DND-41 (cell line): ENCODE measurements at regions not wholly inside any gene's neighbourhood (a gene's known extent, or its start where the extent isn't known, plus 50 kb on each side); places are given as distances from the start of the nearest gene placed in this dataset.

ENCODE experiments used
- ATAC-seq: fragments of 200-7000 bp; cut with Tn5 transposase; 3 replicates; pipeline ENCODE4 v1.9.1; 2021; ENCODE audit warnings: low read depth; ENCODE audit not compliant: insufficient read depth
- DNase-seq: peaks from one replicate; pipeline ENCODE4 v3.0.0-alpha.2; 2020
- H2AFZ ChIP-seq: 2 replicates; pipeline ENCODE4 v1.6.0; 2012; ENCODE audit warnings: low read depth, low read length
- H3K27ac ChIP-seq: 2 replicates; pipeline ENCODE4 v1.5.1; 2012; ENCODE audit warnings: low read length, inconsistent platforms
- H3K27me3 ChIP-seq: fragments of 200-600 bp; sonication (generic); 2 replicates; pipeline ENCODE4 v1.6.0; 2012; ENCODE audit warnings: low read length, mild to moderate bottlenecking, inconsistent platforms; ENCODE audit not compliant: insufficient read depth, poor library complexity
- H3K36me3 ChIP-seq: 2 replicates; pipeline ENCODE4 v1.5.1; 2012; ENCODE audit warnings: low read length, inconsistent platforms; ENCODE audit not compliant: insufficient read depth
- H3K4me1 ChIP-seq: 2 replicates; pipeline ENCODE4 v1.5.1; 2012; ENCODE audit warnings: mild to moderate bottlenecking, low read length; ENCODE audit not compliant: insufficient read depth
- H3K4me2 ChIP-seq: 2 replicates; pipeline ENCODE4 v1.6.0; 2012; ENCODE audit warnings: mild to moderate bottlenecking, moderate library complexity, low read length, inconsistent platforms; ENCODE audit not compliant: insufficient read depth
- H3K4me3 ChIP-seq, 2 experiments: fragments of 200-600 bp in 1 of 2; shearing (Covaris generic) in 1 of 2; 2 replicates each; pipeline ENCODE4 v1.5.1; 2012 to 2016; ENCODE audit warnings: inconsistent platforms in 2 of 2, low read length in 2 of 2, mild to moderate bottlenecking in 2 of 2, low read depth in 1 of 2, moderate library complexity in 1 of 2
- H3K79me2 ChIP-seq: 2 replicates; pipeline ENCODE4 v1.6.0; 2012; ENCODE audit warnings: low read length, inconsistent platforms; ENCODE audit not compliant: insufficient read depth
- H3K9ac ChIP-seq: 2 replicates; pipeline ENCODE4 v1.6.0; 2012; ENCODE audit warnings: low read depth, mild to moderate bottlenecking, inconsistent platforms, low read length, moderate library complexity
- H3K9me3 ChIP-seq: 2 replicates; pipeline ENCODE4 v1.5.1; 2012; ENCODE audit warnings: low read length, moderate library complexity, mild to moderate bottlenecking, inconsistent platforms; ENCODE audit not compliant: insufficient read depth, severe bottlenecking
- H4K20me1 ChIP-seq: 2 replicates; pipeline ENCODE4 v1.6.0; 2012; ENCODE audit warnings: low read length; ENCODE audit not compliant: insufficient read depth
- CTCF ChIP-seq: IDR thresholded peaks from 2 replicates; pipeline ENCODE4 v1.5.1; 2012; ENCODE audit warnings: borderline replicate concordance, low read length, moderate library complexity, mild to moderate bottlenecking; ENCODE audit not compliant: poor library complexity, severe bottlenecking; ENCODE audit errors: extremely low read depth
- EZH2 ChIP-seq: IDR thresholded peaks from 3 replicates; pipeline ENCODE4 v1.6.1; 2012; ENCODE audit warnings: borderline replicate concordance, low read depth, mild to moderate bottlenecking, moderate library complexity, low read length, inconsistent platforms; ENCODE audit not compliant: severe bottlenecking

- no peak for DNase-seq
Observed at GRCh38 chr6:109237077-109237985, 142.0 kb downstream of the CEP57L1 start.

GRCh38 chr6:109236115-109237076 lies 141.1 kb downstream of the CEP57L1 start:
- Histone ChIP-seq H4K20me1 (no peaks in the 10 kb centered on the region), H3K27me3 (no peaks in the 10 kb centered on the region), H3K27ac (no peak overlapping the region), H3K4me1 (no peaks in the 10 kb centered on the region), H3K4me2 (no peak overlapping the region), H3K4me3 (no peak overlapping the region), H2AFZ (no peak overlapping the region), H3K9ac (no peak overlapping the region), H3K79me2 (no peaks in the 10 kb centered on the region), H3K36me3 (no peaks in the 10 kb centered on the region), H3K9me3 (no peaks in the 10 kb centered on the region)
- TF ChIP-seq CTCF (peak; percentile 21), EZH2 (no peak)
- DNase-seq (no peak), ATAC-seq (no peak)

More at GRCh38 chr6:109237077-109237985, 142.0 kb downstream of the CEP57L1 start:
- no peaks in the 10 kb centered on the region for H3K79me2 ChIP-seq
- ATAC-seq, result no peak
- H3K9ac ChIP-seq, result no peak overlapping the region
- H3K36me3 ChIP-seq, result no peaks in the 10 kb centered on the region
- H3K4me1 ChIP-seq, result no peaks in the 10 kb centered on the region
- H3K4me3 ChIP-seq, result no peak overlapping the region
- H2AFZ ChIP-seq, result no peak overlapping the region
- no peak overlapping the region for H3K4me2 ChIP-seq
- H3K27me3 ChIP-seq, result peaks cover 6% of the 10 kb centered on the region
- TF ChIP-seq EZH2 (no peak), CTCF (no peak)
- no peaks in the 10 kb centered on the region for H3K9me3 ChIP-seq
- H4K20me1 ChIP-seq, result no peaks in the 10 kb centered on the region
- no peak overlapping the region for H3K27ac ChIP-seq

DNA sequence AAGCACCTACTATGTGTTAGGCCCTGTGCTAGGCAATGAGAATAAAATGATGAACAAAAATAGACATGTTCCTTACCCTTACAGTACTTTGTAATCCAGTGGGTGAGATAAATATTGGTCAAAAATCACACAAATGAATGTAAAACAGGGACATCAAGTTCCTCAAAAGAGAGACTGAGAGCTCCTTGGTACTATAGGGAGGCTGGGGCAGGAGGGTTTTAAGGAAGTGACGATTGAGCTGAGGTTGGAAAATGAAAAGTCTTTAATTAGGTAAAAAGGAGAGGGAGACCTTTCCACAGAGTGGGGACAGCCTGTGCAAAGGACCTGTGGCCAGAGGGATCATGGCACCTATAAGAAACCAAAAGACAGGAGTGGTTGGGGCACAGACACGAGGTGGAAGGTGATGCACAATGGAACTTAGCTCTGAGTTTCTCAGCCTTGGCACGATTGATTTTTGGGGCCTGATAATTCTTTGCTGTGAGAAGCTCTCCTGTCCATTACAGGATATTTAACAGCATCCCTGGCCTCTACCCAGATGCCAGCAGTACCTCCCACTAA lies 140.3 kb downstream of the CEP57L1 start:
- Histone ChIP-seq H3K4me1 (no peaks in the 10 kb centered on the region), H3K9me3 (no peaks in the 10 kb centered on the region), H3K27me3 (no peaks in the 10 kb centered on the region), H4K20me1 (no peaks in the 10 kb centered on the region), H2AFZ (no peak overlapping the region), H3K4me3 (no peak overlapping the region), H3K36me3 (no peaks in the 10 kb centered on the region), H3K4me2 (no peak overlapping the region), H3K9ac (no peak overlapping the region), H3K27ac (no peak overlapping the region), H3K79me2 (no peaks in the 10 kb centered on the region)
- ATAC-seq (no peak), DNase-seq (no peak)
- TF ChIP-seq CTCF (no peak), EZH2 (no peak)
